ENCODE measurements at regions not wholly inside any gene's neighbourhood (a gene's known extent, or its start where the extent isn't known, plus 50 kb on each side); places are given as distances from the start of the nearest gene placed in this dataset.

- no peaks in the 10 kb centered on the region for H3K9me3 ChIP-seq (ENCODE audit: control insufficient read depth, insufficient read depth, low read length)
- no peak overlapping the region for H3K27ac ChIP-seq (ENCODE audit: low read depth, low read length)
- H3K27me3 ChIP-seq (ENCODE audit: control insufficient read depth, insufficient read depth, low read length): no peaks in the 10 kb centered on the region
- H3K4me3 ChIP-seq (ENCODE audit: low read depth, low read length): no peak overlapping the region
- DNase-seq (ENCODE audit: low read depth in 4 of 6, low spot score in 6 of 6): peak in 2 of 6 donors; percentile 12 to 83
- no peaks in the 10 kb centered on the region for H3K4me1 ChIP-seq (ENCODE audit: control insufficient read depth, insufficient read depth, low read length)
- whole genome bisulfite sequencing (ENCODE audit: insufficient coverage): 39% methylated on average over 7 of the region's 8 CpGs
- H3K36me3 ChIP-seq (ENCODE audit: control insufficient read depth, insufficient read depth, low read length): no peaks in the 10 kb centered on the region
These were observed 195.0 kb upstream of the KIRREL3 start for GRCh38 chr11:127195501-127196120.

- H3K9me3 ChIP-seq (ENCODE audit: control insufficient read depth, insufficient read depth, low read length): no peaks in the 10 kb centered on the region
- peak in 1 of 6 donors; percentile 48 for DNase-seq (ENCODE audit: low read depth in 4 of 6, low spot score in 6 of 6)
- H3K36me3 ChIP-seq (ENCODE audit: control insufficient read depth, insufficient read depth, low read length): no peaks in the 10 kb centered on the region
- H3K4me3 ChIP-seq (ENCODE audit: low read depth, low read length): no peak overlapping the region
- H3K27ac ChIP-seq (ENCODE audit: low read depth, low read length): no peak overlapping the region
- WGBS (ENCODE audit: insufficient coverage): no CpG with 5 or more reads among the region's 7 CpGs
- H3K27me3 ChIP-seq (ENCODE audit: control insufficient read depth, insufficient read depth, low read length): no peaks in the 10 kb centered on the region
- no peaks in the 10 kb centered on the region for H3K4me1 ChIP-seq (ENCODE audit: control insufficient read depth, insufficient read depth, low read length)
These were observed 194.0 kb upstream of the KIRREL3 start for GRCh38 chr11:127194521-127194920.

GRCh38 chr11:127193950-127194349 is 193.4 kb upstream of the KIRREL3 start:
- H3K4me3 ChIP-seq (ENCODE audit: low read depth, low read length): no peak overlapping the region
- WGBS (ENCODE audit: insufficient coverage): 70% methylated on average over 2 of the region's 3 CpGs
- H3K4me1 ChIP-seq (ENCODE audit: control insufficient read depth, insufficient read depth, low read length): no peaks in the 10 kb centered on the region
- peak in 1 of 6 donors; percentile 29 for DNase-seq (ENCODE audit: low read depth in 4 of 6, low spot score in 6 of 6)
- no peaks in the 10 kb centered on the region for H3K9me3 ChIP-seq (ENCODE audit: control insufficient read depth, insufficient read depth, low read length)
- no peak overlapping the region for H3K27ac ChIP-seq (ENCODE audit: low read depth, low read length)
- no peaks in the 10 kb centered on the region for H3K27me3 ChIP-seq (ENCODE audit: control insufficient read depth, insufficient read depth, low read length)
- no peaks in the 10 kb centered on the region for H3K36me3 ChIP-seq (ENCODE audit: control insufficient read depth, insufficient read depth, low read length)

- Histone ChIP-seq H3K27ac (ENCODE audit: low read depth, low read length) (no peak overlapping the region), H3K4me1 (ENCODE audit: control insufficient read depth, insufficient read depth, low read length) (no peaks in the 10 kb centered on the region), H3K36me3 (ENCODE audit: control insufficient read depth, insufficient read depth, low read length) (no peaks in the 10 kb centered on the region), H3K9me3 (ENCODE audit: control insufficient read depth, insufficient read depth, low read length) (no peaks in the 10 kb centered on the region), H3K4me3 (ENCODE audit: low read depth, low read length) (no peak overlapping the region), H3K27me3 (ENCODE audit: control insufficient read depth, insufficient read depth, low read length) (no peaks in the 10 kb centered on the region)
- 100% methylated on average over 1 of the region's 1 CpG for WGBS (ENCODE audit: insufficient coverage)
- DNase-seq (ENCODE audit: low read depth in 4 of 6, low spot score in 6 of 6): no peak
These were observed 191.1 kb upstream of the KIRREL3 start for GRCh38 chr11:127191689-127192088.

GRCh38 chr11:127191261-127191660 is 190.7 kb upstream of the KIRREL3 start:
- no peak overlapping the region for H3K4me3 ChIP-seq (ENCODE audit: low read depth, low read length)
- 41% methylated on average over 2 of the region's 3 CpGs for WGBS (ENCODE audit: insufficient coverage)
- DNase-seq (ENCODE audit: low read depth in 4 of 6, low spot score in 6 of 6): peak in 1 of 6 donors; percentile 59
- no peaks in the 10 kb centered on the region for H3K4me1 ChIP-seq (ENCODE audit: control insufficient read depth, insufficient read depth, low read length)
- no peaks in the 10 kb centered on the region for H3K36me3 ChIP-seq (ENCODE audit: control insufficient read depth, insufficient read depth, low read length)
- no peaks in the 10 kb centered on the region for H3K9me3 ChIP-seq (ENCODE audit: control insufficient read depth, insufficient read depth, low read length)
- no peaks in the 10 kb centered on the region for H3K27me3 ChIP-seq (ENCODE audit: control insufficient read depth, insufficient read depth, low read length)
- H3K27ac ChIP-seq (ENCODE audit: low read depth, low read length): no peak overlapping the region

- DNase-seq (ENCODE audit: low read depth in 4 of 6, low spot score in 6 of 6): peak in 3 of 6 donors; percentile 12 to 90 (median 13)
- H3K9me3 ChIP-seq (ENCODE audit: control insufficient read depth, insufficient read depth, low read length): no peaks in the 10 kb centered on the region
- no peaks in the 10 kb centered on the region for H3K27me3 ChIP-seq (ENCODE audit: control insufficient read depth, insufficient read depth, low read length)
- H3K4me1 ChIP-seq (ENCODE audit: control insufficient read depth, insufficient read depth, low read length): no peaks in the 10 kb centered on the region
- no peak overlapping the region for H3K27ac ChIP-seq (ENCODE audit: low read depth, low read length)
- H3K36me3 ChIP-seq (ENCODE audit: control insufficient read depth, insufficient read depth, low read length): no peaks in the 10 kb centered on the region
- no peak overlapping the region for H3K4me3 ChIP-seq (ENCODE audit: low read depth, low read length)
- 57% methylated on average over 5 of the region's 8 CpGs for WGBS (ENCODE audit: insufficient coverage)
These were observed 182.1 kb upstream of the KIRREL3 start for GRCh38 chr11:127182586-127183203.

GRCh38 chr11:127157225-127157624 is 156.7 kb upstream of the KIRREL3 start:
- Histone ChIP-seq H3K27me3 (ENCODE audit: control insufficient read depth, insufficient read depth, low read length) (no peaks in the 10 kb centered on the region), H3K4me3 (ENCODE audit: low read depth, low read length) (no peak overlapping the region), H3K36me3 (ENCODE audit: control insufficient read depth, insufficient read depth, low read length) (no peaks in the 10 kb centered on the region), H3K27ac (ENCODE audit: low read depth, low read length) (no peak overlapping the region), H3K4me1 (ENCODE audit: control insufficient read depth, insufficient read depth, low read length) (no peaks in the 10 kb centered on the region), H3K9me3 (ENCODE audit: control insufficient read depth, insufficient read depth, low read length) (no peaks in the 10 kb centered on the region)
- DNase-seq (ENCODE audit: low read depth in 4 of 6, low spot score in 6 of 6): no peak
- 83% methylated on average over 1 of the region's 2 CpGs for WGBS (ENCODE audit: insufficient coverage)

- no peaks in the 10 kb centered on the region for H3K4me1 ChIP-seq (ENCODE audit: control insufficient read depth, insufficient read depth, low read length)
- no peak overlapping the region for H3K27ac ChIP-seq (ENCODE audit: low read depth, low read length)
- H3K36me3 ChIP-seq (ENCODE audit: control insufficient read depth, insufficient read depth, low read length): no peaks in the 10 kb centered on the region
- WGBS (ENCODE audit: insufficient coverage): 80% methylated on average over 1 of the region's 1 CpG
- DNase-seq (ENCODE audit: low read depth in 4 of 6, low spot score in 6 of 6): peak in 1 of 6 donors; percentile 63
- no peaks in the 10 kb centered on the region for H3K9me3 ChIP-seq (ENCODE audit: control insufficient read depth, insufficient read depth, low read length)
- H3K4me3 ChIP-seq (ENCODE audit: low read depth, low read length): no peak overlapping the region
- H3K27me3 ChIP-seq (ENCODE audit: control insufficient read depth, insufficient read depth, low read length): no peaks in the 10 kb centered on the region
These were observed 148.8 kb upstream of the KIRREL3 start for GRCh38 chr11:127149410-127149809.

- Histone ChIP-seq H3K4me1 (ENCODE audit: control insufficient read depth, insufficient read depth, low read length) (no peaks in the 10 kb centered on the region), H3K4me3 (ENCODE audit: low read depth, low read length) (no peak overlapping the region), H3K36me3 (ENCODE audit: control insufficient read depth, insufficient read depth, low read length) (no peaks in the 10 kb centered on the region), H3K27me3 (ENCODE audit: control insufficient read depth, insufficient read depth, low read length) (no peaks in the 10 kb centered on the region), H3K9me3 (ENCODE audit: control insufficient read depth, insufficient read depth, low read length) (no peaks in the 10 kb centered on the region), H3K27ac (ENCODE audit: low read depth, low read length) (no peak overlapping the region)
- WGBS (ENCODE audit: insufficient coverage): 88% methylated on average over 6 of the region's 7 CpGs
- DNase-seq (ENCODE audit: low read depth in 4 of 6, low spot score in 6 of 6): peak in 1 of 6 donors; percentile 58
These were observed 142.7 kb upstream of the KIRREL3 start for GRCh38 chr11:127143251-127143650.

GRCh38 chr11:127138613-127139012 is 138.0 kb upstream of the KIRREL3 start:
- no CpG with 5 or more reads among the region's 3 CpGs for WGBS (ENCODE audit: insufficient coverage)
- Histone ChIP-seq H3K27me3 (ENCODE audit: control insufficient read depth, insufficient read depth, low read length) (no peaks in the 10 kb centered on the region), H3K27ac (ENCODE audit: low read depth, low read length) (no peak overlapping the region), H3K4me3 (ENCODE audit: low read depth, low read length) (no peak overlapping the region), H3K4me1 (ENCODE audit: control insufficient read depth, insufficient read depth, low read length) (no peaks in the 10 kb centered on the region), H3K9me3 (ENCODE audit: control insufficient read depth, insufficient read depth, low read length) (no peaks in the 10 kb centered on the region), H3K36me3 (ENCODE audit: control insufficient read depth, insufficient read depth, low read length) (no peaks in the 10 kb centered on the region)
- peak in 1 of 6 donors; percentile 53 for DNase-seq (ENCODE audit: low read depth in 4 of 6, low spot score in 6 of 6)
